ENCODE measurements at regions not wholly inside any gene's neighbourhood (a gene's known extent, or its start where the extent isn't known, plus 50 kb on each side); places are given as distances from the start of the nearest gene placed in this dataset.
"Not testable (repeated sequence)": the region's sequence is repeated elsewhere in the genome, so short reads cannot be mapped to it uniquely, and the experiment has no call there.

- DNase-seq = no peak
These were observed 192.3 kb downstream of the TMEM200A start for GRCh38 chr6:130558131-130558530.

- DNase-seq = no peak
These were observed 193.3 kb downstream of the TMEM200A start for GRCh38 chr6:130559166-130559565.

GRCh38 chr6:130560231-130560630 is 194.4 kb downstream of the TMEM200A start:
- no peak for DNase-seq

GRCh38 chr6:130561159-130561558 is 195.3 kb downstream of the TMEM200A start:
- DNase-seq = not testable (repeated sequence)

GRCh38 chr6:130565696-130566095 is 199.9 kb downstream of the TMEM200A start:
- no peak for DNase-seq

- DNase-seq = no peak
These were observed 208.3 kb downstream of the TMEM200A start for GRCh38 chr6:130574146-130574545.

GRCh38 chr6:130575557-130575956 is 209.7 kb downstream of the TMEM200A start:
- no peak for DNase-seq

GRCh38 chr6:130575971-130576370 is 210.2 kb downstream of the TMEM200A start:
- DNase-seq = peak; percentile 60

GRCh38 chr6:130577178-130577919 is 211.5 kb downstream of the TMEM200A start:
- DNase-seq = no peak

- DNase-seq = no peak
These were observed 212.9 kb downstream of the TMEM200A start for GRCh38 chr6:130578713-130579112.

GRCh38 chr6:130583268-130583667 is 217.5 kb downstream of the TMEM200A start:
- no peak for DNase-seq

GRCh38 chr6:130585587-130585986 is 219.8 kb downstream of the TMEM200A start:
- DNase-seq = no peak

GRCh38 chr6:130587778-130588520 is 222.1 kb downstream of the TMEM200A start:
- no peak for DNase-seq

GRCh38 chr6:130593200-130593599 is 227.4 kb downstream of the TMEM200A start:
- DNase-seq = no peak

- DNase-seq = no peak
These were observed 228.1 kb downstream of the TMEM200A start for GRCh38 chr6:130593948-130594347.

- no peak for DNase-seq
These were observed 228.9 kb upstream of the SMLR1 start for GRCh38 chr6:130598021-130598989.

- DNase-seq = no peak
These were observed 226.3 kb upstream of the SMLR1 start for GRCh38 chr6:130600880-130601341.

- DNase-seq = no peak
These were observed 224.9 kb upstream of the SMLR1 start for GRCh38 chr6:130602151-130602770.

- no peak for DNase-seq
These were observed 223.8 kb upstream of the SMLR1 start for GRCh38 chr6:130603391-130603790.

GRCh38 chr6:130604841-130605399 is 222.3 kb upstream of the SMLR1 start:
- no peak for DNase-seq

- DNase-seq = no peak
These were observed 216.9 kb upstream of the SMLR1 start for GRCh38 chr6:130610303-130610702.

- no peak for DNase-seq
These were observed 215.8 kb upstream of the SMLR1 start for GRCh38 chr6:130611366-130611765.
